Lung (tissue), 11 donors: ENCODE measurements at regions not wholly inside any gene's neighbourhood (a gene's known extent, or its start where the extent isn't known, plus 50 kb on each side); places are given as distances from the start of the nearest gene placed in this dataset.
A peak's percentile ranks its signal among the peaks of the same experiment; 100 is the strongest.

Source experiments
- ATAC-seq: fragments of 200-7000 bp; cut with Tn5 transposase; one replicate; pipeline ENCODE4 v1.9.1; 2020; ENCODE audit warnings: moderate number of reproducible peaks; ENCODE audit not compliant: insufficient read depth, low FRiP score
- DNase-seq, 3 donors: peaks; one replicate each; pipeline ENCODE4 v3.0.0-alpha.2; 2013 to 2017
- H3K27ac ChIP-seq, 2 donors: one replicate each; pipeline ENCODE4 v1.5.1; 2013; ENCODE audit warnings: mild to moderate bottlenecking in 2 of 2, moderate library complexity in 2 of 2, control low read depth in 1 of 2, inconsistent platforms in 1 of 2, low read depth in 1 of 2, low read length in 1 of 2
- H3K27me3 ChIP-seq, 3 donors: one replicate each; pipeline ENCODE4 v1.5.1; 2013; ENCODE audit warnings: low read length in 2 of 3; ENCODE audit not compliant: control insufficient read depth in 3 of 3, insufficient read depth in 3 of 3
- H3K36me3 ChIP-seq, 4 donors: one replicate each; pipeline ENCODE4 v1.5.1; 2013; ENCODE audit warnings: low read length in 4 of 4, mild to moderate bottlenecking in 1 of 4, moderate library complexity in 1 of 4; ENCODE audit not compliant: control insufficient read depth in 4 of 4, insufficient read depth in 4 of 4
- H3K4me1 ChIP-seq, 5 donors: one replicate each; pipeline ENCODE4 v1.5.1; 2013; ENCODE audit warnings: low read length in 5 of 5, mild to moderate bottlenecking in 2 of 5, moderate library complexity in 1 of 5; ENCODE audit not compliant: control insufficient read depth in 5 of 5, insufficient read depth in 5 of 5
- H3K4me3 ChIP-seq: one replicate; pipeline ENCODE4 v1.5.1; 2013; ENCODE audit warnings: mild to moderate bottlenecking, control low read depth, moderate library complexity
- H3K9ac ChIP-seq, 2 donors: one replicate each; pipeline ENCODE4 v1.5.1; 2013; ENCODE audit warnings: low read length in 2 of 2, control low read depth in 1 of 2; ENCODE audit not compliant: insufficient read depth in 1 of 2
- H3K9me3 ChIP-seq, 4 donors: one replicate each; pipeline ENCODE4 v1.5.1; 2013; ENCODE audit warnings: low read length in 3 of 4, mild to moderate bottlenecking in 1 of 4, moderate library complexity in 1 of 4; ENCODE audit not compliant: control insufficient read depth in 4 of 4, insufficient read depth in 3 of 4
- WGBS, 2 donors: extraction: QIAGEN DNeasy Blood & Tissue Kit; methylation state at CpG; one replicate each; pipeline ENCODE4 v1.1.7; 2013; 5-methylcytosine and 5-hydroxymethylcytosine counted together
- TF ChIP-seq, protein P1 (sequence below): IDR thresholded peaks from 2 replicates; pipeline ENCODE4 v1.5.1; 2012; ENCODE audit warnings: mild to moderate bottlenecking; ENCODE audit errors: control extremely low read depth, extremely low read depth
- donor health status: control.
- donor health status: control.
- donor health status: Bipolar disorder and iron deficiency.
- donor health status: healthy.
- donor health status: DM: yes; HTN: yes; CAD: no.

DNA sequence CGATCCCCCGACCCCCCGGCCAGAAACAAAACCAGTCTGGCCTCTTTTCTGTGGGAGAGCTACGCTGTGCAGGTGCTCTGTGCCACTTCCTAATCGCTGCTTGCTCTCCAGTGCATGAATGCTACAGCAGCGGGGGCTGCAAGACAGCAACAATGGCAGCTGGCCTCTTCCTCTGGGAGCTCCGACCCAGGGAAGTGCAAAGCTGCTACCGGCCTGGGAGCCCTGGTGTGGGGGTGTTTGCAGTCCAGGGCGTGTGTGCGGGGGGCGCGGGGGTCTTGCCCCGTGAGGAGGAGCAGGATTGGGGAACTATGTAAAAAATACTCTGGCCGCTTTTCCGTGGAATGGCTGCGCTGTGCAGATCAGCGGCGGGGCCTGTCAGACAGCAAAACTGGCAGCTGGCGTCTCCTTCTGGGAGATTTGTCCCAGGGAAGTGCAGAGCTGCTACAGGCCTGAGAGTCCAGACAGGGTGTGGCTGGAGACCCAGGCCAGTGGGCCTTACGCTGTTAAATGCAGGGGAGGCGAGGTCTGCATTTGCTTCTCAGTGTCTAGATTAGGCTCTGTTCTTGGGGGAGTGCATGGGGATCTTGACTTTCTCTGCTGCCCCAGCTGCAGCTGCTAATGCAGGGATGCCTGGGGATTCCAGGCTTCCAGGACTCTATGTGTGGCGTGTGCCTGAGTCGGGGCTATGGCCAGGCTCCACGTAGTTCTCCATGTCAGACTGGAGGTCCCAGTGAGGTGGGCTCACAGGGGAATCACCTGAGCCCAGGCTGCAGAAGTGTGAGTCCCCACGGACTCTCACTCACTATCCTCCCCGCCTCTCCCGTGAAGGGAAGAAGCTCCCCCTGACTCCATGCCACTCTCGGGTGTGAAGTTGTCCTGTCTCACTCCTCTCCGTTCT lies 344.5 kb downstream of the AEBP2 start:
- H3K9me3 ChIP-seq = peaks cover 0 to 3% (median 0%) of the 10 kb centered on the region in 4 donors
- no peak overlapping the region for H3K4me3 ChIP-seq
- no peaks in the 10 kb centered on the region for H3K36me3 ChIP-seq
- no peaks in the 10 kb centered on the region for H3K4me1 ChIP-seq
- ATAC-seq (no peak), DNase-seq (peak in 1 of 3 donors; percentile 13)
- TF ChIP-seq, protein P1, sequence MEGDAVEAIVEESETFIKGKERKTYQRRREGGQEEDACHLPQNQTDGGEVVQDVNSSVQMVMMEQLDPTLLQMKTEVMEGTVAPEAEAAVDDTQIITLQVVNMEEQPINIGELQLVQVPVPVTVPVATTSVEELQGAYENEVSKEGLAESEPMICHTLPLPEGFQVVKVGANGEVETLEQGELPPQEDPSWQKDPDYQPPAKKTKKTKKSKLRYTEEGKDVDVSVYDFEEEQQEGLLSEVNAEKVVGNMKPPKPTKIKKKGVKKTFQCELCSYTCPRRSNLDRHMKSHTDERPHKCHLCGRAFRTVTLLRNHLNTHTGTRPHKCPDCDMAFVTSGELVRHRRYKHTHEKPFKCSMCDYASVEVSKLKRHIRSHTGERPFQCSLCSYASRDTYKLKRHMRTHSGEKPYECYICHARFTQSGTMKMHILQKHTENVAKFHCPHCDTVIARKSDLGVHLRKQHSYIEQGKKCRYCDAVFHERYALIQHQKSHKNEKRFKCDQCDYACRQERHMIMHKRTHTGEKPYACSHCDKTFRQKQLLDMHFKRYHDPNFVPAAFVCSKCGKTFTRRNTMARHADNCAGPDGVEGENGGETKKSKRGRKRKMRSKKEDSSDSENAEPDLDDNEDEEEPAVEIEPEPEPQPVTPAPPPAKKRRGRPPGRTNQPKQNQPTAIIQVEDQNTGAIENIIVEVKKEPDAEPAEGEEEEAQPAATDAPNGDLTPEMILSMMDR = no peak
- no peak overlapping the region for H3K9ac ChIP-seq
- 74 to 75% methylated on average over 29 of the region's 29 CpGs for WGBS, 2 donors
- no peaks in the 10 kb centered on the region for H3K27me3 ChIP-seq
- peak overlapping the region in 1 of 2 donors; percentile 10 for H3K27ac ChIP-seq

- H3K9me3 ChIP-seq = no peaks in the 10 kb centered on the region
- no peak overlapping the region for H3K9ac ChIP-seq
- no peak for DNase-seq
- no peaks in the 10 kb centered on the region for H3K36me3 ChIP-seq
- no peak for ATAC-seq
- H3K4me3 ChIP-seq = no peak overlapping the region
- no peak overlapping the region for H3K27ac ChIP-seq
- TF ChIP-seq, protein P1 = no peak
- H3K4me1 ChIP-seq = no peaks in the 10 kb centered on the region
- no peaks in the 10 kb centered on the region for H3K27me3 ChIP-seq
Observed at GRCh38 chr12:19792028-19792427, 352.7 kb downstream of the AEBP2 start.

- TF ChIP-seq, protein P1 = no peak
- 95% methylated on average over 1 of the region's 1 CpG for WGBS, 2 donors
- no peak overlapping the region for H3K4me3 ChIP-seq
Observed at GRCh38 chr12:19794116-19794515, 354.8 kb downstream of the AEBP2 start.

More at GRCh38 chr12:19794116-19794515, 354.8 kb downstream of the AEBP2 start:
- DNase-seq (no peak), ATAC-seq (no peak)
- no peak overlapping the region for H3K27ac ChIP-seq
- no peaks in the 10 kb centered on the region for H3K27me3 ChIP-seq
- no peaks in the 10 kb centered on the region for H3K36me3 ChIP-seq
- H3K9me3 ChIP-seq = no peaks in the 10 kb centered on the region
- no peak overlapping the region for H3K9ac ChIP-seq
- H3K4me1 ChIP-seq = no peaks in the 10 kb centered on the region
